ENCODE measurements at regions not wholly inside any gene's neighbourhood (a gene's known extent, or its start where the extent isn't known, plus 50 kb on each side); places are given as distances from the start of the nearest gene placed in this dataset.

- Histone ChIP-seq H3K27ac (no peak overlapping the region), H3K4me3 (no peak overlapping the region), H3K9me3 (no peaks in the 10 kb centered on the region), H3K4me2 (no peak overlapping the region), H3K4me1 (no peaks in the 10 kb centered on the region)
- DNase-seq (ENCODE audit: low read depth in 1 of 2, low spot score in 1 of 2) (no peak), ATAC-seq (no peak), FAIRE-seq (no peak)
- whole genome bisulfite sequencing (ENCODE audit: missing lambda C conversion rate), result 3% methylated on average over 3 of the region's 3 CpGs
- POLR2A ChIA-PET, result no interaction called here
- TF ChIP-seq RAD21 (conservative IDR thresholded peaks at IDR 0.05 in 1 of 2, IDR thresholded peaks at IDR 0.05 in 1 of 2), result no peak
- no peak for TF ChIP-seq HOXB13 (CRISPR knock-in tag; IDR thresholded peaks at IDR 0.05; ENCODE audit: low read depth)
- TF ChIP-seq ZNF302 (CRISPR knock-in tag; IDR thresholded peaks at IDR 0.05), result no peak
- CTCF ChIA-PET, result interaction anchor here (0.7 kb wide), 1 partner anchor 95 kb away, joined by 3 read pairs; no protein-coding TSS in a partner anchor
Measured at GRCh38 chr16:77488652-77489051, 53.8 kb upstream of the ADAMTS18 start.

GRCh38 chr16:77491091-77491490 is 56.3 kb upstream of the ADAMTS18 start:
- ChIA-PET CTCF (interaction anchor here (0.6 kb wide), 1 partner anchor 1852 kb away, joined by 3 read pairs; no protein-coding TSS in a partner anchor), POLR2A (no interaction called here)
- Histone ChIP-seq H3K4me1 (no peaks in the 10 kb centered on the region), H3K9me3 (no peaks in the 10 kb centered on the region), H3K27ac (no peak overlapping the region), H3K4me3 (no peak overlapping the region), H3K4me2 (no peak overlapping the region)
- DNase-seq (ENCODE audit: low read depth in 1 of 2, low spot score in 1 of 2) (no peak), FAIRE-seq (no peak), ATAC-seq (no peak)
- 60% methylated on average over 5 of the region's 5 CpGs for WGBS (ENCODE audit: missing lambda C conversion rate)
- TF ChIP-seq RFX5 (IDR thresholded peaks at IDR 0.05) (no peak), REST (IDR thresholded peaks at IDR 0.05) (no peak), POLR2AphosphoS2 (conservative IDR thresholded peaks at IDR 0.05; ENCODE audit: low read length) (no peak), HOXB5 (CRISPR knock-in tag; IDR thresholded peaks at IDR 0.05) (no peak), NR3C1 (IDR thresholded peaks at IDR 0.05) (no peak), PBX3 (IDR thresholded peaks at IDR 0.05) (no peak), FOSB (CRISPR knock-in tag; IDR thresholded peaks at IDR 0.05) (no peak), ZSCAN20 (CRISPR knock-in tag; IDR thresholded peaks at IDR 0.05) (no peak), TFCP2L1 (CRISPR knock-in tag; IDR thresholded peaks at IDR 0.05) (no peak), EHMT2 (IDR thresholded peaks at IDR 0.05; ENCODE audit: low read depth) (no peak), JUN (IDR thresholded peaks at IDR 0.05) (no peak), NPAS2 (CRISPR knock-in tag; IDR thresholded peaks at IDR 0.05; ENCODE audit: borderline replicate concordance) (no peak), USF2 (IDR thresholded peaks at IDR 0.05) (no peak), CBX2 (IDR thresholded peaks at IDR 0.05; ENCODE audit: borderline replicate concordance, low read depth) (no peak), MAZ (IDR thresholded peaks at IDR 0.05; ENCODE audit: borderline replicate concordance, low read depth, low read length) (no peak), MAFK (IDR thresholded peaks at IDR 0.05; ENCODE audit: partially characterized antibody) (no peak), NFE2L2 (conservative IDR thresholded peaks at IDR 0.05; ENCODE audit: low read length) (no peak), HMGXB4 (CRISPR knock-in tag; IDR thresholded peaks at IDR 0.05; ENCODE audit: borderline replicate concordance) (no peak)
